Left renal pelvis (tissue), 4 donors: ENCODE measurements at regions not wholly inside any gene's neighbourhood (a gene's known extent, or its start where the extent isn't known, plus 50 kb on each side); places are given as distances from the start of the nearest gene placed in this dataset.
A peak's percentile ranks its signal among the peaks of the same experiment; 100 is the strongest.
"Not testable (repeated sequence)": the region's sequence is repeated elsewhere in the genome, so short reads cannot be mapped to it uniquely, and the experiment has no call there.

Experiments used
- DNase-seq, 4 donors: peaks; one replicate each; pipeline ENCODE4 v3.0.0-alpha.2; 2013; ENCODE audit warnings: low read depth in 4 of 4, low spot score in 3 of 4

- DNase-seq: peak in 1 of 4 donors; percentile 66
Observed at GRCh38 chr2:43075054-43075593, 151.3 kb downstream of the ZFP36L2 start.

DNA sequence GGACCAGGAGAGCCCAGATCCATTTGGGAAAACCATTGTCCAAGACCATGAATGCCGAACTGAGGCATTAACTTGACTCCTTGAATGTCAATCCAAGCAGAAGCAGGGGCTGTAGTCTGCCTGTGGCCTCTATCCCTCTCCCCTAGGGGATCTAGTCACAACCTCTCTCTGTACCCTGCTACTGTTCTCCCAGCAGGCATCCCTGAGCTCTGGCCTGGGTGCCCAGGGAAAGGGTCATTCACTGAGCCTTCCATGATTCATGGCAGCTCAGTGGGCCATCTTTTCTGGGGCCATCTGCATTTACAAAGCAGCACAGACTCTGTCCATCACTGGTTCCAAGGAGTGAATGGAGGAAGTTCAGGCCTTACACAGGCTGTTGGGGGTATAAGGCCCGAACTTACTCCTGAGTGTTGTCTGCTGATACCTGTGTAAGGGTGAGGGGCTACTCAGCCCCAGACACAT lies 151.8 kb downstream of the ZFP36L2 start:
- no peak for DNase-seq

DNA sequence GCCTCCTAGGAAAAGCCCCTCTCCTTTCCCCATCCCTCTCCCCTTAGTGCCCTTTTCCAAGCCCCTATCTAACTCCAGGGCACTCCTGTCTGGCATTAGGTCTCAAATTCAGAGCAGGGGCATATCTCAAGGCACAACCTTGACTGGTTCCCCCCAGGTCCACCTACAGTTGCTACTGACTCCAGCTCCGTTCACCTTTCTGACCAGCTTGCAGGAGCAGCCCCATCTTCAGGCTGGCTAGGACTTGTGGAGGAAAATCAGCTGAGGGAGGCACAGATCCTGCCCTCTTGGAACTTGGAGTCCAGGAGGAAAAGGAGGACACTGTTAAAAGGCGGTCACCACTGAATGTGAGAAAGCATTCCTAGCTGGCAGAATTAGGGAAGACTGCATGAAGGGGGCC lies 152.4 kb downstream of the ZFP36L2 start:
- DNase-seq: no peak

- DNase-seq: no peak
Observed at GRCh38 chr2:43073401-43073825, 153.0 kb downstream of the ZFP36L2 start.

DNA sequence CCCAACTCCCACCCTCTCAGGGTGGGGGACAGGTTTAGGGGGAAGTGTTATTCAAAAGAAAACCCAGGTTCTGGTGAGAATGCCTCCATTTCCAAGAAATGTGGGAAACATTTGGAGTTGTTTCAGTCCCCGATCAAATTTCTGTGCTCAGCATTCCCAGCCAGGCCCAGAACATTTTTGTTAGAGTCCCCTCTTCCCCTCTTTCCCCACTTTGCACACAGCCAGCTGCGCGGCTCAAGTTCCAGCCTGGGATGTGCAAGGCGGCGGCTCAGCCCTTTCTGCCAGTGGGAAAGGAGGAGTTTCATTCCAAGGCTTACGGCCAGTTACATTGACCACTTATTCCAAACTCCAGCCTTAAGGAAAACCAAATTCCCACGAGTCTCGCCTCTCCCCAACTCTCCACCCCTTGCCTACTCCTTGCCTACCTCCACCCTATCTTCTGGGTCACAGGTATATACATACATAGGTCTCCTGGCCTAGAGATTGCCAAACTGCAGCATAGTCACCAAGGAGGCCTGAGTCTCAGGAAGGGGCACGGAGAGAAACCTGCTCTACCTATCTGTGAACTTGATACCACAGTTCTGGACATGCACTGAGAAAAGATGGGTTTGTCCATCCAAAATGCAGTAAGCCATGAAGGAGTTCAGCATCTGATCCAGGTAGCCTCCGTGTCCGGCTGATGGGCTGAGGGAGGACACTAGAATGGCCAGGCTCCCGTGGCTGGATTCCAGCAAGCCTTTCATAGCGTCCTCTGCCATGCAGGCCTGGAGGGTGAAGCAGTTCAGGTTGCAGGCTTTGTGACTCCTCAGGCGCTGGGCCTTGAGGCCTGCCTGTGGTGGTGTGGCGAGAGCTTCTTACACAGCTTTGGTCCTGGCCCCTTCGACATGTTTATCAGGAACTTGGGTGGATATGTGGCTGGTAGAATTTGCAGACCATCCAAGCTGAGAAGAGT lies 154.5 kb downstream of the ZFP36L2 start:
- no peak for DNase-seq

- DNase-seq: no peak
Observed at GRCh38 chr2:43070676-43071502, 155.5 kb downstream of the ZFP36L2 start.

DNA sequence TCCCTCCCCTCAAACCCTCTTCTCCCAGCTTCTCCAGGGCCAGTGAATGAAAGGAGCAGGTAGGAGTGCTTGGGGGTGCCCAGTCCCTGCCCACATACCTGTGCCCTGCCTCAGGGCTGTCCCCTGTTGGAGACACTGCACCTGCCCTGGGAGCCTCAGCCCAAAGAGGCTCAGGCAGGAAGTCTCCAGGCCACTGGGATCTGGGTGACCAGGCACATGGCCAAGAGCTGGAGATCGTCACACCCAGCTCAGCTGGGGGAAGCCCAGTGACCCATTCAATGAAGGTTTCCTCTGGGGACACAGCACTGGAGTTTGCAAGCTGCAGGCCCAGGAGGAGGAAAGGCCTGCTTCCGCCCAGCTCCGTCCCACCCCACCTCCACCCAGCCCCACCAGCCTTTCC lies 156.4 kb downstream of the ZFP36L2 start:
- DNase-seq: no peak

GRCh38 chr2:43068631-43069517 lies 157.5 kb downstream of the ZFP36L2 start:
- DNase-seq: no peak

- DNase-seq: no peak
Observed at GRCh38 chr2:43068041-43068533, 158.3 kb downstream of the ZFP36L2 start.

- no peak for DNase-seq
Observed at GRCh38 chr2:43067254-43068040, 159.0 kb downstream of the ZFP36L2 start.

DNA sequence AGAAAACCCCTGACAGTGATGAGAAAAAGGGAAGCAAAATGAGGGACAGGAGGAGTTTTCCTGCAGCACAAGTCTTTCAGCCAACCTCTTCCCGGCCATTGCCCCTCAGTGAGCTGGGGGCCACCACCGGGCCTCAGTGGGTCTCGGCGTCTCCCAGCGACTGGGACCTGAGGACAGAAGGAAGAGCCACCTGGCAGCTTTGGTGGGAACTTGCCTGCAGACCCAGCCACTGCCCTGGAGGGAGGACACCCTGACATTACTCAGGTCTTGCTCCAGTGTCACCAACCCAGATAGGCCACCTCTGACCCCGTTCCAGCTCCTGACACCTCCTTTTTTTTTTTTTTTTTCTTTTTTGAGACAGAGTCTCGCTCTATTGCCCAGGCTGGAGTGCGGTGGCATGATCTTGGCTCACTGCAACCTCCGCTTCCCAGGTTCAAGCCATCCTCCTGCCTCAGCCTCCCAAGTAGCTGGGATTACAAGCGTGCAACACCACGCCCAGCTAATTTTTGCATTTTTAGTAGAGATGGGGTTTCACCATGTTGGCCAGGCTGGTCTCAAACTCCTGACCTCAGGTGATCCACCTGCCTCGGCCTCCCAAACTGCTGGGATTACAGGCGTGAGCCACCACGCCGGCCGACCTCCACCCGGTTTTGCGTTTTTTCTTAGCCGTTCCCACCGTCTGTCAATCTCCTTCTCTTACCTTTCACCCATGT lies 159.7 kb downstream of the ZFP36L2 start:
- DNase-seq: not testable (repeated sequence)

- no peak for DNase-seq
Observed at GRCh38 chr2:43065871-43066270, 160.5 kb downstream of the ZFP36L2 start.

DNA sequence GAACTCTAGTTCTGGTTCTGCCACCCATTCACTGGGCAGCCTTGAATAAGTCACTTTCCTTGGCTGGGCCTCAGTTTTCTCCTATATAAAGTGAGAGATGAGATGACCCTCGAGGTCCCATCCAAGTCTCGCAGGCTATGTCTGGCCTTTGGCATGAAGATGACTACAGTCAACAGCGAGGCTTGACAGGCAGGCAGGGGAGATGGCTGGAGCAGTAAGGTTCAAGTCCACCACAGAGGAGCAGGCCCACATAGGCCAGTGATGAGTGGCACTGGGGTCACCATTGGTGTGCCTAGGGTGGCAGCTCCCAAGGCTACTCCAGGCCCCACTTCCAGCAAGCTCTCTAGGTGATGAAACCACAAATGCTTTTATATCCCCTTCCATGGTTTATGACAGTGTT lies 161.4 kb downstream of the ZFP36L2 start:
- no peak for DNase-seq

DNA sequence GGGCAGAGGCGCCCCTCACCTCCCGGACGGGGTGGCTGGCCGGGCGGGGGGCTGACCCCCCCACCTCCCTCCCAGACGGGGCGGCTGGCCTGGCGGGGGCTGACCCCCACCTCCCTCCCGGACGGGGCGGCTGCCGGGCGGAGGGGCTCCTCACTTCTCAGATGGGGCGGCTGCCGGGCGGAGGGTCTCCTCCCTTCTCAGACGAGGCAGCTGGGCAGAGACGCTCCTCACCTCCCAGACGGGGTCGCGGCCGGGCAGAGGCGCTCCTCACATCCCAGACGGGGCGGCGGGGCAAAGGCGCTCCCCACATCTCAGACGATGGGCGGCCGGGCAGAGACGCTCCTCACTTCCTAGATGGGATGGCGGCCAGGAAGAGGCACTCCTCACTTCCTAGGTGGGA lies 163.3 kb downstream of the ZFP36L2 start:
- DNase-seq: not testable (repeated sequence)

DNA sequence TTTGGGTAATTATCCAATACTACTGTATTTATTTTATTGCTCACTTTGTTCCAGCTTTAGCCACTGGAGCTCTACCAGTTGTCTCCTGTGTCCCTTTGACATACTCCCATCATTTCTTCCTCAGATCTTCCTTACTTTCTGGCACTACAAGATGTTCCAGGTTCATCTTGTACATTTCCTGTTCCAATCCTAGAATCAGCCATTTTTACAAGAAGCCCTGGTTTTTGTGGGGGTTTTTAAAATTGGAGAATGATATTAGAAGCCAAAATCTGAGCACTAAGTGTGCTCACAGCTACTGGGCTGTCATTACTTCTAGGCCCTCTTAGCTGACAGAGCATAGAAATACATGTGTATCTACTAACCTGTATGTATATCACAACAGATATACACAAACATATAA lies 164.3 kb downstream of the ZFP36L2 start:
- no peak for DNase-seq

DNA sequence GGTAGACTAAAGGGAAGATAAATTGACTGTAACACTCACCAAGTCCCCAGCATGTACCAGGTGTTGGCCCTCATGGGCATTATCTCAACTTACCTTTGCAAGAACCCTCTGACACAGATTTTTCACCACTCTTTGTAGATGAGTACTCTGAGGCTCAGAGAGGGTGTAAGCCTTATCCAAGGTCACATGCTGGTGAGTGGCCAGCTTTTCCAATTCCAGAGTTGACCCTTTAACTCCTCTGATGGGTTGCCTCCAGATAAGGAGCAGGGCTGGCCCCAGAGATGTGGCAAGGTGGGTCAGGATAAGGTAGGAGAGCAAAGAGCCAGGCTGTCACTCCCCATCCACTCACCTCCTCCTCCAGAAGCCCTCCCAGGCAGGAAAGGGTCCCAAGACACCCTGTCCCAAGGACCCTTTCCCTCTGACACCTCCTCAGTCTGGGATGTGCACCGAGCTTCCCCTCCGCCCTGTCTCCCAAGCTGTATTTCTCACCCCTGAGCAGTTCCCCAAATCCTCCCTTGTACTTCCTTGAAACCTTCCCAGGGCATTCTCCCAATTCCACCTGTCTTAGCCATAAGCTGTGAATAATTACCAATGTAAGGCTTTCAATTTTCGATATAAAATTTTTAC lies 165.9 kb downstream of the ZFP36L2 start:
- no peak for DNase-seq

DNA sequence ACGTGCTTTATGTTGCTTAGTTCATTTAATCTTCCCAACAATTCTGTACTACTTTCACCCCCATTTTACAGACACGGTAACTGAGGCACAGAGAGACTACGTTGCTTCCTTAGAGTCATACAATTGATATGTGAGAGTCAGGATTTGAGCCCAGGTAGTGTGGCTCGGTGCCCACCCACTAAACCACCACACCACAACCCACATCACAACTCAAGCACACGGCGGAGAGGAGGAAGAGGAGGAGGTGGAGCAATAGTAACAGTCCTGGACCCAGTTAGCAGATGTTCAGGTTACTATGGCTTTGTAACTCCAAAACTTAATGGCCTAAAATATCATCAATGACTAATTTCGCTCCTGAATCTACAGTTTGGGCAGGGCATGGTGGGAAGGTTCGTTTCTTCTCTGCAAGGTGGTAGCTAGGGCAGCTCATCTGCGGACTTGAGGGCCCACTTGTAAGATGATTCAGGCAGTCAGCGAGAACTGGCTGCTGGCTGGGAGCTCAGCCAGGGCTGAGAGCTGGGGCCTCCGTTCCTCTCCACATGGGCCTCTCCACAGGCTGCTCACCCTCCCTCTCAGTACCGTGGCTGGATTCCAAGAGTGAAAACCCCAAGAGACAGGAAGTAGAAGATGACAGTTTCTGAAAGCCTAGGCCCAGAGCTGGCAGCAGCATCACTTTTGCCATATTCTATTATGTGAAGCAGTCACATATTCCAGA lies 167.1 kb downstream of the ZFP36L2 start:
- peak in 1 of 4 donors; percentile 67 for DNase-seq
